NCI-H345 treated with DMSO at 0.1 percent for 48 hours (cell line): ENCODE measurements at regions not wholly inside any gene's neighbourhood (a gene's known extent, or its start where the extent isn't known, plus 50 kb on each side); places are given as distances from the start of the nearest gene placed in this dataset.
"Not testable (repeated sequence)": the region's sequence is repeated elsewhere in the genome, so short reads cannot be mapped to it uniquely, and the experiment has no call there.

Experiments
- DNase-seq: peaks from one replicate; lab custom pipeline; 2025; ENCODE audit not compliant: unreplicated experiment; lab: John Stamatoyannopoulos, UW

GRCh38 chr20:48448666-48449600 is 378.9 kb downstream of the PREX1 start:
- no peak for DNase-seq

GRCh38 chr20:48447456-48447855 is 380.3 kb downstream of the PREX1 start:
- DNase-seq, result no peak

- no peak for DNase-seq
These were observed 382.0 kb downstream of the PREX1 start for GRCh38 chr20:48445827-48446226.

- no peak for DNase-seq
These were observed 383.6 kb downstream of the PREX1 start for GRCh38 chr20:48444249-48444648.

- no peak for DNase-seq
These were observed 386.9 kb downstream of the PREX1 start for GRCh38 chr20:48440916-48441315.

GRCh38 chr20:48440261-48440660 is 387.5 kb downstream of the PREX1 start:
- DNase-seq, result not testable (repeated sequence)

- DNase-seq, result no peak
These were observed 390.7 kb downstream of the PREX1 start for GRCh38 chr20:48437146-48437545.

- DNase-seq, result not testable (repeated sequence)
These were observed 391.2 kb downstream of the PREX1 start for GRCh38 chr20:48436609-48437008.

- no peak for DNase-seq
These were observed 394.6 kb downstream of the PREX1 start for GRCh38 chr20:48433178-48433577.

- no peak for DNase-seq
These were observed 395.3 kb downstream of the PREX1 start for GRCh38 chr20:48432494-48432832.

GRCh38 chr20:48431653-48432493 is 395.9 kb downstream of the PREX1 start:
- no peak for DNase-seq

- no peak for DNase-seq
These were observed 401.2 kb downstream of the PREX1 start for GRCh38 chr20:48426630-48427029.

- no peak for DNase-seq
These were observed 401.8 kb downstream of the PREX1 start for GRCh38 chr20:48425817-48426612.

GRCh38 chr20:48425321-48425720 is 402.5 kb downstream of the PREX1 start:
- no peak for DNase-seq

- no peak for DNase-seq
These were observed 405.4 kb downstream of the PREX1 start for GRCh38 chr20:48422242-48422960.

- DNase-seq, result no peak
These were observed 406.3 kb downstream of the PREX1 start for GRCh38 chr20:48421547-48421946.

GRCh38 chr20:48420176-48420575 is 407.6 kb downstream of the PREX1 start:
- no peak for DNase-seq

- DNase-seq, result no peak
These were observed 408.6 kb downstream of the PREX1 start for GRCh38 chr20:48419173-48419572.

GRCh38 chr20:48416002-48416401 is 411.8 kb downstream of the PREX1 start:
- DNase-seq, result no peak

GRCh38 chr20:48414786-48415185 is 413.0 kb downstream of the PREX1 start:
- DNase-seq, result no peak
